HTR-8/SVneo (cell line): ENCODE measurements at regions not wholly inside any gene's neighbourhood (a gene's known extent, or its start where the extent isn't known, plus 50 kb on each side); places are given as distances from the start of the nearest gene placed in this dataset.
A peak's percentile ranks its signal among the peaks of the same experiment; 100 is the strongest.

Experiments used
- DNase-seq: peaks from one replicate; pipeline ENCODE4 v3.0.0; 2011; ENCODE audit warnings: low spot score, mixed read lengths; ENCODE audit not compliant: insufficient read length
- FAIRE-seq: peaks from 2 replicates; lab custom pipeline; 2011; peaks lifted over from hg19 to GRCh38; lab: Jason Lieb, UNC

GRCh38 chr19:23855676-23856075, 59.0 kb upstream of the ZNF726 start:
- DNase-seq = no peak
- FAIRE-seq = peak; percentile 42

- no peak for FAIRE-seq
Measured at GRCh38 chr19:23851966-23852365, 62.7 kb upstream of the ZNF726 start.

DNA sequence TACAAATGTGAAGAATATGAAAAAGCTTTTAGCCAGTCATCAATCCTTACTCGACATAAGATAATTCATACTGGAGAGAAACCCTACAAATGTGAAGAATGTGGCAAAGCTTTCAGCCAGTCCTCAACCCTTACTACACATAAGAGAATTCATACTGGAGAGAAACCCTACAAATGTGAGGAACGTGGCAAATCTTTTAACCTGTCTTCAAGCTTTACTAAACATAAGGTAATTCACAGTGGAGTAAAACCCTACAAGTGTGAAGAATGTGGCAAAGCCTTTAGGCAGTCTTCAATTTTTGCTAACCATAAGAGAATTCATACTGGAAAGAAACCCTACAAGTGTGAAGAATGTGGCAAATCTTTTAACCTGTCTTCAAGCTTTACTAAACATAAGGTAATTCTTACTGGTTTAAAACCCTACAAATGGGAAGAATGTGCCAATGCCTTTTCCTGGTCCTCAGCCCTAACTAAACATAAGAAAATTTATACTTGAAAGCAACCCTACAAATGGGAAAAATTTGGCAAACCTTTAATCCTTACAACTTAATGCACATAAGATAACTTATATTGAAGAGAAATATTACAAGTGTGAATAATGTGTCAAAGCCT, 74.1 kb upstream of the ZNF681 start:
- FAIRE-seq = no peak
- no peak for DNase-seq

More at GRCh38 chr19:23851966-23852365, 62.7 kb upstream of the ZNF726 start:
- no peak for DNase-seq

DNA sequence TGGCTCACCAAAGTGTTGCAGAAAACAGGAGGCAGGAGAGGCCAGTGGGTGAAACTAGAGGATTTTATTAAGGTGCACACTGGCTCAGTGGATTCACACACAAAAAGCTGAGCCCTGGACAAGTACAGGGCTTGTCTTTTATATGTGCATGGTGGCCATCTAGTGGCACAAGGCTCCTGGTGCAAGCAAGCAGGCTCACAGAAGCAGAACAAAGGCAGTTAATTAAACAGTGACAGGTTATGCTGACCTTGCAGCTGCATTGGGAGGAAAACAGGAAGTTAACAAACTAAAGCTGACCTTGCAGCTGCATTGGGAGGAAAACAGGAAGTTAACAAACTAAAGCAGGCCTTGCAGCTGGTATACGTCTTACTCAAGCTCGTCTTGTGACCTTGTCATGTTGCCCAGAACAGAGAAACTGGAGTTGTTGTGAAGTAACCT, 65.3 kb upstream of the ZNF681 start:
- FAIRE-seq (no peak), DNase-seq (no peak)

DNA sequence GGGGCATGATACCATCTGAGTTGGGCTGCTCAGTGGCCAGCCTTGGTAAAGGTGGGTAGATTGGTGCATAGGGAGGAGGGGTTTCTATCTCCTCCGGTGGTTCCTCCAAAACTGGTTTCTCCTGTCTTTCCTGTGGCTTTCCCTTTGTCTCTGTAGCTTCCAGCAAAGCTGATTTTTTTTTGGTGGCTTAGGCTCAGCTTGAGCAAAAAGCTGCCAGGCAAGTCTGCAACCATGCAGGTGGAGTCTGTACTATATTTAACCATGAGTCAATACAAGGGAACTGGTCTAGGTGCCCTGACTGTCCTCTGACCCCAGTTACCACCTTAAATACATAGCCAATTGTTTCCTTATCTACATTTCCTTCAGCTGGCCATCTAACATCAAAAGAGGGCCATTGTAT, 64.0 kb upstream of the ZNF681 start:
- DNase-seq = no peak
- FAIRE-seq = no peak

- FAIRE-seq = no peak
- DNase-seq = no peak
Measured at GRCh38 chr19:23817519-23817918, 58.8 kb upstream of the ZNF681 start.

DNA sequence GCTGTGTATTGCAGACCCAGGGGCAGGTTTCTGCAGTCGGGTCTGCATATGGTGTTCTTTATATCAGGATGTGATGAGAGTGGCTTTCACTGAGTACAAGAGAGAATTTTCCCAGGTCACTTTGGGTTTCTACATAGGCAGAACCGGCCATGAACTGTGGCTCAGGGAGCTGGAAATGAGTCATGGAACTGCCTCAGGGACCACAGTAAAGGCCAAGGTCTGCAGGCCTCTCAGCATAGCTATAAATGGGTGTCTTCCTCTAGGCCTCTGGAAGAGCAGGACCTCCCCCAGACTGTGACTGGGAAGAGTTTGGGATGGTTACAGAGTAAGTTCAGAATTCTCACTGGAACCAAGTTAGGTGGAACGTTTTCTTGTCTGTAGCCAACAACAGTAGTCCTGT, 51.8 kb upstream of the ZNF681 start:
- no peak for FAIRE-seq

More for the DNA sequence above, 51.8 kb upstream of the ZNF681 start:
- DNase-seq = no peak
